Stimulated activated CD4-positive, alpha-beta T cell treated with anti-CD3 and anti-CD28 coated beads, Interleukin-1b, Interleukin-23, amount 100 ng/mL, for 4 hours (primary cell): ENCODE measurements at regions not wholly inside any gene's neighbourhood (a gene's known extent, or its start where the extent isn't known, plus 50 kb on each side); places are given as distances from the start of the nearest gene placed in this dataset.

Experiments
- DNase-seq, 2 donors: peaks; one replicate each; pipeline ENCODE4 v3.0.0-alpha.2; 2020; ENCODE audit warnings: low read depth in 2 of 2

DNA sequence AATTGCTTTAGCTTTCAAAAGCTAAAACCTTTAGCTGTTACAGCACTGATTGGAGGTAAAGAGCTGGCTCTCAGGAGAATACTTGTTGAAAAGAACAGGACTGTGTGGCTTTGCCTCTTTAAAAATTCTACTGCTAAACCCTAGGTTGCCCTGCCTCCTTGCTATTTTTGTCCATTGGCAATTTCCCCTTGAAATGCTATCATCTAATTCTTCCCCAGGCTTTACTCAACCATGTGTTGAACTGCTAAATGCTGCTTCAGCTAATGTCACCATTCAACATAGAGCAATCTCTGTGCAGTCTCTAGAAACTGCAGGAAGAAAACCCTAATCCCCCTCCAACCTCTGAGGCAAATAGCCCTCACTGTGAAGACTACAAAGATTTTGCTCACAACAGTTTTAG, 203.7 kb upstream of the ARX start:
- DNase-seq, result no peak

GRCh38 chrX:25213611-25214010, 197.8 kb upstream of the ARX start:
- DNase-seq, result no peak

GRCh38 chrX:25207803-25208475, 192.2 kb upstream of the ARX start:
- DNase-seq, result no peak

DNA sequence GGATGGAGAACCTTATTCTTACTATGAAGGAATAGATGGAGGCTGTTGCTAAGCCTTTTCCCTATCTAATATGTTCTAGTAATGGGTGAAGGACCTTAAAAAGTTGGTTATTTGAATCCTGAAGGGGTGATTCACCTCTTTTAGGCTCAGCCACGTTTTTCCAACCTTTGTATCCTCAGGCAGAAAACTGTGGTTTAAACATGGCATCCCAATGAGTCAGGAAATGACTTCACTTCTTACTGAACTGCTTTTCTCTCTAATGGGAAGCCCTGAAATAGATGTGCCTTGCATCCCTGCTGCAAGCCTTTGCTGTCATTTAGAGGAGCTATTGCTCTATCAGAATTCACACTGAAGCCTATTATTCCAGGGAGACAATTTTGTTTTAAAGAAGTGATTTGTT, 191.0 kb upstream of the ARX start:
- DNase-seq, result no peak

DNA sequence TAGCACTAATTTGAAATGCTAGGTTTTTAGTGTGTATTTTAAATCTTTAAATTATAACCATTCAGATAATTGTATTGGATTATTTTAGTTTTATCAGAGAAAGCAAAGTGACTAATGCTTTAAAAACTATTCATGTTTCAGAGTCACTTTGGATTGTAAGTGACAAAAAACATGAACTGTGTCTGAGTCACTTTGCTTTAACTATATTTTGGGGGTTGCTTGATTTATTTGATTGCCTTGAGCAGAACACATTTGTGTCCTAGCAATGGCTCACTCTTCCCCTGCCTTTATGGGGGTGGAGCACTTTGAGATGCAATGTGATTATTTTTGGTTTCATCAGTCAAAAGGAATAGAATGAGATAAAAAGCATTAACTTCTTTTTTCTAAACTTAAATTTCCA, 188.4 kb upstream of the ARX start:
- no peak for DNase-seq

DNA sequence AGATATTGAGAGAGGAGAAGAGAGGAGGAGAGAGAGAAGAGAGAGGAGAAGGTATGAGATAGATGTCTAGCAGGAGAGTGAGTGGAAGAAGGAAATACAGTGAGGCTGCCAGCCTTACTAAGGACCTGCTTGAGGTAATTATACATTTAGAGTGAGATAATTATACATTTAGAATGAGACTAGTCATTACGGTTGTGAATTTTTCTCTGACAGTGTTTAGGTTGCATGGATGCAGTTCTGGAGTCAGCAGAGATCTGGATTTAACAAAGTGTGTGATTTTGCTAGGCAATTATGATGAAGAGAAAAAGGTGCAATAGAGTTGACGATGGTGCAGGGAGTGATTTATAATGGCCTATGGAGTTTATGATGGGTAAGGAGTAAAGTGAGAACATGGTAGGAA, 187.1 kb upstream of the ARX start:
- no peak for DNase-seq

GRCh38 chrX:25198891-25199290, 183.1 kb upstream of the ARX start:
- DNase-seq, result no peak

GRCh38 chrX:25198253-25198652, 182.5 kb upstream of the ARX start:
- DNase-seq, result no peak

DNA sequence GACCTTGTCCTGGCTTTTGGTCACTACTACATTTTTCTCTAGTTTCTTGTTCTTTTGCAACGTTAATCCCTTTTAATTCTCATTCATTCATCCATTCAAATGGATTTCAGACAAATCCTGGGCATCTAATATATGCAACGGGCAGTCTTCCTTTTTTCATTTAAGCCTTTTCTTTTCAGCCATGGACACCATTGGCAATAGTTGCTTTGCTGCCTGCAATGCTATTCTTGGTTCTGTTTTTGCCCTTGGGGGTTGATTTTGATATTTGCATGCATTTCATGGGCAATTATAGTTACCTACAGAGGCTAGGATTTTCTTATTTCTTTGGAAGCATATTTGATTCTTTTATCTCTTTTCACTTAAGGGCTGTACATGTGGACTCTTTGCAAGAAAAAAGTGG, 180.5 kb upstream of the ARX start:
- DNase-seq, result no peak

DNA sequence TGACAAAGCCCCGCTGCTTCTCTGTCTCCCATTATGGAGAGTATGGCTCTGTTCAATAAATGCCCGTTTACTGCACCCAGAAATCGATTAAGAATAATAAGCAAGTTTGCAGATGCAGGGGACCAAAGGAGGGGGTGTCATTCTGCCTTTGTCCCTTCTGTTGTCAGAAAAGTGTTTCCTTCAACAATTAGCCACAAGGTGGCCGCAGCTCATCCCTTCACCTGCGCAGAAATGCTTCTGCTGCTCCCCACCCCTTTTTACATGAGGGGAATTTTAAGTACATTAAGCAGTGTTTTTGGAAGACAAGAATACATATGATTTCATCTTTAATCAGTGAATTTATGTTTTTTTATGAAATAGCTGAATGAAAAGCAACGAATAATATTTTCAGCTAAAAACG, 175.6 kb upstream of the ARX start:
- no peak for DNase-seq

DNA sequence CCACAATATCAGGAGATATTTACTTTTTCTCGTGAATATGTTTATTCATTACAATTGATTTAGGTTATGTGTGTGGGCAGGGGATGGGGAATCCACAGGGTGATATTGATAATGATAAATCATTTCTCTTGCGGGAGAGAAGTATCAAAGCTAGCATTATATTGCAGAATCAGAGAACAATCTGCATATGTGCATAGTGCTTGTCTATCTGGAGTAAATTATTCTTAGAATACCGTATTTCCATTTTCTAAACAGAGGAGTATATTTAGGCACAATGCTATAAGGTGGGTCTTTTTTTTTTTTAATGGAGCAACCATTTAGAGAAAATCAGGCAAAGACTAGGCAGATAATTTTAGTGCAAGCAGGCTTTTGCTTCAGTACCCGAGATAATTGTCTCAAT, 166.0 kb upstream of the ARX start:
- no peak for DNase-seq

DNA sequence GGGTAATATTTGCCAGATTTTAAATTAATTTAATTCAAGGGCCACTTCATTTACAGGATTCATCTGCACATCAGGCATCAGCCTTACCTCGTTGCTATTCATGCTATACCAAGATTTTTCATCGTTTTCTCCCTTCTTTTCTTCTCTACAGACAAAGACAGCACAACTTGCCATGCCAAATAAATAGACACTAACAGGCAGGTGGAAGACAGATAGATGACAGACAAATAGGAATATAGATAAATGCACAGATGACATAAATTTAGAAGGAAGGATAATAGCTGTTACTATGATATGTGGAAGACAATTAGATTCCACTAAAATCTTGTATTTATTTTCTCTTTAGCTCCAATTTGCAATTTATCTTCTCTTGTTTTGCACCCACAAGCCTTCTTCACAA, 164.5 kb upstream of the ARX start:
- no peak for DNase-seq

DNA sequence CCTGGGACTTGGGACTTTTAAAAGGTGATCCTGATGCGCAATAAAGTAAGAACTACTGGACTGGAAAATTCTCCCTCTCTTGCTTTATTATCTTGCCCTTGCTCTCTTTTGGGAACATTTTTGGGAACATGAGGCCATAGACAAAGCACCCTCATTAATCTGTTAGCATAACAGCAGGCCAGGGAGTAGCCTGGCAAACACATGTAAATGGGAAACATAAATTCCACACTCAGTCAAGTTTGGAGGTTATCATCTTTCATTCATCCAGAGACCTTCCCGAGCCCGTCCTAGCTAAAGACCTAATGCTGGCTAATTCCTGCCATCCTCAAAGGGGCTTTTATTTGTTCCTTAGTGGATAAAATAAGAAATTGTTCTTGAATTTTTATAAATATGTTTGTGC, 162.8 kb upstream of the ARX start:
- DNase-seq, result no peak

DNA sequence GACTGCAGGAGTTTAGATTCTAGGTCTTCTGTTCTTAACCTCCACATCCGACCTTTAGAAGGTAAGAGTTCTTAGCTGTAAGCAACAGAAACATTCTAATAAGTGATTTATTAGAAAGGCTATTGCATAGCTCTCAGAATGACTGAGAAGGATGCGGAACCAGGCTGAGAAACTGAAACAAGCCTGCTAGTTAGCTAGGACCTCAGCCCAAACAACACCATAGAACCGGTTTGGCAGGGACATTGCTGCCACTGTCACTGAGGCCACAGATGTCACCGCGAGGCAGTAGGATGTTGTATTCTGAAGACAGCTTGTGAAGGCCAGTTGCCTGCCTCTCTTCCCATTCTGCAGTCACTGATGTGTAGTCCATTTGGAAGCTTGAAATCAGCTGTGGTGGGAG, 160.0 kb upstream of the ARX start:
- no peak for DNase-seq

DNA sequence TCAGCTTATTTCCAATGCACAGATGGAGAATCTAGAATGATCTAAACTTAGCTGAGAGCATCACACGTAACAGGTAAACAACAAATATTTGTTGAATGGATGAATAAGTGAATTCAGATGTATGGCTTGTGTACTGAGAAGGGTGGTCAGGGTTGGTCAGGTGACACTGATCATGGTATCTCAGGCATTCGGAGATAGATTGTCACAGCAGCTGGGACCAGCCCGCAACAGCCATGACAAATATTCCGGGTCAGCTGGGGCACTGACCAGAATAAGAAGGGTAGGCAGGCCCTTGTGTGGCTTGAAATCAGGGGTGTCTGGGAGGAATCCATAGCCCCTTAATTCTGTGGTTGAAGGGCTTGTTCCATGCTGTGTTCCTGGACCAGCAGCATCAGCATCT, 159.4 kb upstream of the ARX start:
- DNase-seq, result no peak

DNA sequence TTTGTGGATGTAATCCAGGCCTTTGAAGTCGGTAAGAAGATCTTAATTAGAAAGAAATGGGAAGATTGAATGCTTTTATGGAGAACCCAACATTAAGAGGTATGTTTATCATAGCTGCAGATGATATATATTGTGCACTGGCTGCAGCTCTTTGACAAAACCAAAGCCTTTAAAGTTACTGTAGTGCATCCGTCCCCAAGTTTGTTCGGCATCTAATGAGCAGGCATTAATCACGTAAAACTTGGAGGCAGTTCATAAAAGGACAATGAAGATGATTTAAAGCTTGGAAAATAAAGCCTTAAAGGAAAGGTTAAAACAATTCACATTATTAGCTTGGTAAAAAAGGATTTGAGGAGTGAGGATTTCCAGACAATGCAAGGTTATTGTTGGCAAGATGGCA, 150.8 kb upstream of the ARX start:
- no peak for DNase-seq

DNA sequence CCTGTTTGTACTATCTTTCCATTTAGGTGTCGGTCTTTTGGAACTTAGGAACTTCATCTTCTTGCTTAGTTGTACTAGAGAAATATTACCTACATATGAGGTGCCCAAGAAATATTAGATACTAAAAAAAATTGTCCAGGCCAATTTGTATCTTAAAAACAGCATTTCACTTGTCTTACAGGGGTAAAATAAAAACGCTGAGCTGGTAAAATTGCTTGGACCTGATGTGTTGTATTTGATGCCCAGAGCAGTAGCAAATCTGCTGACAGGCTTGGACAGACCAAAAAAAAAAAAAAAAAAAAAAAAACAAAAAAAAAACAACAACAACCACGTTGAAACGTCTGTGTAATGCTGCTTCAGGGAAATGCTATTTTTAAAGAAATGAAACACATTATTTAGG, 150.4 kb upstream of the ARX start:
- DNase-seq, result no peak

GRCh38 chrX:25158635-25159034, 142.9 kb upstream of the ARX start:
- no peak for DNase-seq

- DNase-seq, result no peak
Measured at GRCh38 chrX:25156832-25157231, 141.1 kb upstream of the ARX start.

DNA sequence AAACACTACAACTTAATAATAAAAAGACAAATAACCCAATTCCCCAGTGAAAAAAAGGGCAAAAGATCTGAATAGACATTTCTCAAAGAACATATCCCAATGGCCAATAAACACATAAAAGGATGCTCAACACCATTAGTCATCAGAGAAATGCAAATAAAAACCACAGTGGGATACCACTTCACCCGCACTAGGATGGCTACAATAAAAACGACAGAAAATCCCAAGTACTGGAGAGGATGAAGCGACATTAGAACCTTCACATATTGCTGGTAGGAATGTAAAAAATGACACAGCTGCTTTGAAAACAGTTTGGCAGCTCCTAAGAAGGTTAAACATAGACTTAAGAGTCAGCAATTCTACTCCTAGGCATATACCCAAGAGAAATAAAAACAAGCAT, 140.6 kb upstream of the ARX start:
- DNase-seq, result no peak

GRCh38 chrX:25154168-25154567, 138.4 kb upstream of the ARX start:
- DNase-seq, result no peak

DNA sequence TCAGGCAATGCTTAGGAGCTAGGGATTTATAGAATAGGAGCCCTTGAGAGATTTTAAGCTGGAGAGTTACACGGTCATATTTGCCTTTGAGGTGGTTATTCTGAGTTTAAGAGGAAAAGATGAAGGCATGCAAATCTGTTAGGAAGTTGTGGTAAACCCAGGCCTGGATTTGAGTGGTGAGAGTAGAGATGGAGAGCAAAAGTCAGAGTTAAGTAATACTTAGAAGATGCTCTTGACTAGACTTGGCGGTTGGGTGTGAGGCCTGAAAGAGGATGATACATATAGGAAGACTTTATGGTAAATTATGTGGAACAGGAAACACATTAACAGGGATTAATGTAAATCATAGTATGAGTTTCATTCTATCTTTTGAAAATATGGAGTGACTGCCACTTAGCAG, 136.0 kb upstream of the ARX start:
- DNase-seq, result no peak

DNA sequence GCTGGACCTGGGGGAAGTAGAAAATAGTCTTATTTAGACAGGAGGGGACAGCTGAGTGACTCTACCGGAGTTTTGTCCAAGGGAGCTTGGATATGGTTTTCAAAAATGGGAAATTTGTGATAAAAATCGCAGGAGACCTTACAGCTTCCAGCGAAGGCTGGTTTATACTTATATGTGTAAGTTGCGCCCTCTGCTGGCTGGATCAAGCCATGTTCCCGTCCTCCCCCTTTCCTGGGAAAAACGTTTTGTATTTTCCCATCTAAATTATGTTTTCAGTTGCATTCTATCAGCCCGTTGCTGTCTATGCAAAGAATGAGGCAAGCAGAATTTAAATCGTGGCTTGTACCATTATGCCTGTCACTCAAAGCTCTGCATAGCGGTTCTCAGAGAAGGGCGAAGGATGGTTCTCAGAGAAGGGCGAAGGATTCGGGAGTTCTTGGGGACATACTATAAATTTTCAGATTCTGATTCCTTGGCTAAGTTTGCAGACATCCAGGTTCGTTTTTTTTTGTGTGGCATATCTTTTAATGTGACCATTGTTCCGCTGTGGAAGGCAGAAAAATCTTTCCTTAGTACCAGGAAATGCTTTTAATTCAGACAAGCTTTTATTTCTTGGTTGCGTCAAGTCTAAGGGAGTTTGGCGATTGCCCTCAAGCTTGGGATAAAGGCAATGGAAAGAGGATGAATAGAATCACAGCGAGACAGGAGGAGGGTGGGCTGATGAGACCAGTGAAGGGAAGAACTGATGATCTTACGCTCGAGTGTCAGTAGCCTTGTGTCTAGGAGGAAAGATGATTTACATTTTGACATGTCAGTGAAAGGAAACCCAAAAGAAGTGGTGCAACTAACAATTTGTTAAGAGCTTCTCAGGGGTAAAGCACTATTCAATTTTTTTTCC, 128.5 kb upstream of the ARX start:
- peak; percentile 6 to 17 for DNase-seq

- DNase-seq, result no peak
Measured at GRCh38 chrX:25143596-25143995, 127.8 kb upstream of the ARX start.
